NCI-H146 treated with DMSO at 0.1 percent for 48 hours (cell line): ENCODE measurements at regions not wholly inside any gene's neighbourhood (a gene's known extent, or its start where the extent isn't known, plus 50 kb on each side); places are given as distances from the start of the nearest gene placed in this dataset.

Source experiments
- DNase-seq: peaks from one replicate; lab custom pipeline; 2025; ENCODE audit not compliant: unreplicated experiment; lab: John Stamatoyannopoulos, UW

DNA sequence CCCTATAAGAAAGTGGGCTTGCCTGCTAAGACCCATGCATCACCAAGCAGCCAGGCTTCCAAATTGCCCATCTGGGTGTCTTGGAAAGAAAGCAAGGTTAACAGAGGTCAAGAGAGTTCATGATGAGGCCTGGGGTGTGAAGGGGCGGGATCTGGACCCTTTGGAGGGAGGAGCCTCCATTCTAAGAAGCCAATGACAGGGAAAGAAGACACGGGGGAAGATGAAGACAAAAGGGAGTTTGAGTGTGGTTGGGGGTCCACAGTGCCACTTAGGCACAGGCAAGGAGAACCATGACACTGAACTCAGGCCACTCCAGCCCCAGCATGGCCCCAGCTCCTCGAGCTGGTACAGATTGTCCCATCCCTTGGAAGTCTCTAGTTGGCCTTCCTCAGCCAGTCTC lies 350.2 kb upstream of the TSHZ3 start:
- DNase-seq: no peak

DNA sequence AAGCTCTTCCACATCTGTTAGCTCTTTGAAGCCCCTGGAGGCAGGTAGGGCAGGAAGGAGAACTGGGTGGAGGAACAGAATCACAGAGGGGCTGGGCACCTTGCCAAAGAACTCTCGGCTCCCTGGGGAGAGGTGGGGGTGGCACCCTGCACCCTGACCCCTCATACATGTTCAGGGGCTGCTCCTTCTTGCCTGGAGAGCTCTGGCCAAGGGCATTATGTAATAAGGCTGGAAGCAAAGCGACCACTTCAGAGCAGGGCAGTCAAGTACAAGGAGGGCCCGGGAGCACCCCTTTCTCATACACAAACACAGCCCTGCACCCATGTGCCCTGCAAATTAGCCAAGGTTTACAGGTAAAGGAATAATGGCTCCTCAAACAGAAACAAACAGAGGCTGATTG lies 351.9 kb upstream of the TSHZ3 start:
- DNase-seq: no peak

DNA sequence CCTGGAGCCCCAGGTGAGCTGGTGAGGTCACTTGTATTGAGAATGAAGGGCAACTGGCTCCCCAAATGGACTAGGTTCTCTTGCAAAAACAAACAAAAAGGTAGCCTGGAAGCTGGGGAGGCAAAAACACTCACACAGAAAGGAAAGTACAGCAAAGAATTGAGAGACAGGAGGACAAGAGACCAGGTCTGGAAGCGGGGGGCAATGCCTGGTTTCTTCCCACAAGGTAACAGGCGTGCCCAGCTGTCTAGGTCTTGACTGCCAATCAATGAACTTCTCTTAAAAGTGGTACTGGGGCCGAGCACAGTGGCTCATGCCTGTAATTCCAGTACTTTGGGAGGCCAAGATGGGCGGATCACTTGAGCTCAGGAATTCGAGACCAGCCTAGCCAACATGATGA lies 356.4 kb upstream of the TSHZ3 start:
- DNase-seq: no peak

DNA sequence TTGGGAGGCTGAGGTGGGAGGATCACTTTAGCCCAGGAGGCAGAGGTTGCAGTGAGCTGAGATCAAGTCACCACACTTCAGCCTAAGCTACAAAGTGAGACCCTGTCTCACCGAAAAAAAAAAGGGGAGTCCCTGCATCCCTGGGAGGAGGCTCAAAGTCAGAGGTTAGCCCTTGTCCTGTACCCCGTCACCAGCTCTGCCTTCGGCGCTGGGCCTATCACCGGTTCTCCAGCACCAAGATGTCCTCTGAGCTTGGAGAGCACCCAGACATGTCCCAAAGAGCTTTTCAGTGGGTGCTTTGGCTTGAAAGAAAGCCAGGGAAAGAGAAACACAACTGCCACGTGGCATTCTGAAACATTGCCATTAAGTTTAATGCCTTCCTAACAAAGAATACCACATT lies 356.9 kb upstream of the TSHZ3 start:
- DNase-seq: no peak

DNA sequence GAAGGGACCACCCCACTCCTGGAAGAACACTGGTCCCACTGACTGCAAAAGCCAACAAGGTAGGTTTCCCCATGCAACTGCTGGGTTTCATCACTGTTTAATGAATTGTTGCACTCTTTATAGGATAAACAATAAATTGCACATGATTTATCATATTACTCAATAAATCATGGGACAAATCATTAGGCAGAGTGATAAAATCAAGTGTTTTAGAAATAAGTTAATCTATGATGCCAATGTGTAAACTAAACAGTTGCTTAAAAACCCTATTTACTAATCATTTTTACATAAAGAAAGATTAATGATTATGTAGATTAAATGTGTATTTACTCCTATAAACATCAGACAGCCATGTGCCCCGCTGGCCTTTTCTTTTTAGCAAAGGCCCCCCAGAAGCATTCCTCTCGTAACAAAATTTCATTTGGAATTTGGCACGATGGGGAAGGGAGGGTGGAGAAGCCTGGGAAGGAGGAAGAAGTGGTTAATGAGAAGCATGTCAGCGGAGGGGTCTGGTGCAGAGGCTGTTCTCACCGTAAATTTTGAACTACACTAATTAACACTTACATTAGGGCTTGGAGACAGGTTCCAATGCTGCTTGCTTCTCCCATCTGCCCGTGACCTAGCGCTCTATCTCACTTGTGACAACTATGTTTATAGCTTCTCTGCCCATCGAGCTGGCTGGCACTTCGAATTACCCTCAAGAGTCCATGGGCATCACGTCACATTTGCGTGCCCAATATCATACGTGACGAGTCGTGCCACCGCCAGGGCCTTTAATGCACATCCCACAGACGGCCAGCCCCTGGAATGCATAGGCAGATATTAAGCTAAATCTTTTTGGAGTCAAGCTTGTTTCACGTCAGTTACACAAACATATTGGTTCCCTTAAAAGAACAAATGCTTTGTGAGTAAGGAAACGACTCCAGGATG lies 357.7 kb upstream of the TSHZ3 start:
- no peak for DNase-seq

DNA sequence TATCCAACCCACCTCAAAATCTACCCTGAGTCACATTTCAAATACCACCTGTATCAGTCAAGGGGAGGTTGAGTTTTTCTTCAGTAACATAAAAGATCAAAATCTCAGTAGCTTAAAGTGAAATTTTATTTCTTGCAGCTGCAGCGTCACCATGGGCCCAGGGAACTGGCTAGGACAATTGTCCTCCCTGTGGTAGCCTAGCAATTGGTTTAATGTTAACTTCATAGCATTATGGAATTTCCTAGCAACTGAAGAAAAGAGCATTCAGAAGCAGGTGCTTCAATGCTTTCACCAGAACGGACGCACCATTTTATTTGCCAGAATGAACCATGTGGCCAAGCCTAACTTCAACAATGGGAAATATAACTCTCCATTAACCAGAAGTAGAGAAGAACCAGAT lies 359.3 kb upstream of the TSHZ3 start:
- DNase-seq: no peak

DNA sequence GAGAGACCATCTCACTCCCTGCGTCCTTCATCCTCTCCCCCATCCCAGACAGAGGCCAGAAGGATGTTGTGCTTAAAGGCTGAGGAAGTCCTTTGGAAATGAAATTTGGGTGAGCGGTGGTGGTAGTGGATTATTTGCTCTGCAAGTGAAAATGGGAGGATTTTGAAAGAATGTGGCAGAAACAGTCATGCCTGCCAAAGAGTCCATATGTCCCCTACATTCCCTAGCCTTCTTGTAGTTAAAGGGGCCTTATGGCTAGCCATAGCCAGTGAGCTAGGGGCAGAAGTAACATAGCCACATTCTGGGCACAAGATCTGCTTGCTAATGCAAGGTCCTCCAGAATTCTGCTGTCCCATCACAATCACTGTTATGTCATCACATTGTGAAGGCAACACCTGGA lies 360.2 kb upstream of the TSHZ3 start:
- DNase-seq: no peak

DNA sequence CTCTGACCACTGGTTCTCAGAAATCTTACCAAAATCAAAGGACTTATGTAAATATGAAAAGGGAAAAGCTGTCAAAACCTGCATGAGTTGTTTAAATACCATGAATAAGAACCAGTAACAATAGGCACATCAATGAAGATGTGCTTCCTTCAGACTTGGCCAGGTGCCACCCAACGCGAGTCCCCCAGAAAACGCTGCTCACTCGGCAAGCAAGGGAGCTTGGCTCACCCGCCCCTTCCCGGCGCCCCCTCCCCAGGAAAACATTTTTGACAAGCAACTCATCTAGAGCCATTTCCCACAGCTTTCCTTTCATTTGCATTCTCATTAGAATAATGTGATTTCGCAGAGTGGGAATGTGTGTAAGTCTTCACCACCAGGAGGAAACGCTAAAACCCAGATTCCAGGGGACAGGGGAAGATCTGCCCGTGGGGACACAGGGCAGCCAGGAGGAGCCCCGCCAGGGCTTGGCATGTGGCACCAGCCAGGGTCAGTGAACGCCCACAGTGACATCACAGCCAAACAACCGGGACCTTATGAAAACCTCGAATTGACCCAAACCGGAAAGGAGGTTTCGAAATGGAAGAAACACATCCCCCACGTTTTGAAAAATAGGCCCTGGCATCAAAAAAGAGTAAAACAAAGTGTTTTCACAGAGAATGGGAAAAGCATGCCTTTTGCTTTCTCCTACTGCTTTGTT lies 366.2 kb upstream of the TSHZ3 start:
- DNase-seq: no peak

DNA sequence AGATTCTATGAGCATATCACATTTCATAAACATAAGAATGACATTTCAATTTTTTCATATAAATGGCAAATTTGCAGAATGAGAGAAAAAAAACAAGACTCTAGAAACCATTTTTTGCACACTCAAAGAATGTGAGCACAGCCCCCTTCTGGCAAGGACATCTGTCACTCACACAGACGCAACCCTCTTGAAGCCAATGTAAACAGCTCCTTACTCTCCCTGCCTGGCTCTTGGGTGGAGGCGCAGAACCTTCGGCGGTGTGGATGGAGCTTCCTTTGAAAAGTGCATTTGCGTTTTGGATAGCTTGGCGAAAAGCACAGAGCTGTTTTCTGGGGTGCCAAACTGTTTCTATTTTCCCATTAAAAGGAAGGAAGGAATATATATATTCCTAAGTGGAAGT lies 367.6 kb upstream of the TSHZ3 start:
- no peak for DNase-seq

DNA sequence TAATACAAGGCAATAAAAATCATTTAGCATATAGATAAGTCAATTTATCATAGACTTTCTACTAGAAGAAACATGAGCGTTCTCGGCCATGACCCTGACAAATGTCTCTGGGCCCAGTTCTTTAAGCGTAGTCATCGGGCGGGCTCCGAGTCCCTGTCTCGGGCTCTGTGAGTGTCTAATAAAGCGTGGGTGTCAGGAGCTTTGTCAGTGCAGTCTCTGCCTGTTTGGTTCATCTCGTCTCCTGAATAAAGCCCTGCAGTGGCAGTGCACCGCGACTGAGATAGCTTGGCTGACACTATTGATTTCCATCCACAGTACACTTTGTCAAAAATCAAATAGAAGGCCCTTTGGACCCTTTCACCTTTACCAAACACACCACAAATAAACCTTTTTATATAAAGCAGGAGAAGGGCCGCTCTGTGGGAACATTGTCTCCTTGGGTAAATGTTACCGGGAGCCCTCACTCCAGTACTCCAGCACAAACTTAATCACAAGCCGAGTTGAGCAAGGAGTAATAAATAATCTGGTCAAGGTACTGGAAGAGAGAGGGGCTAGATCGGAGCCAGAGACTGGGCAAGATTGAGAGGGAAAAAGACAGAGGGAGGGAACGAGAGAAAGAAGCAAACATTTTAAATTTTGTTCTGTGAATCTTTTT lies 368.2 kb upstream of the TSHZ3 start:
- DNase-seq: no peak

DNA sequence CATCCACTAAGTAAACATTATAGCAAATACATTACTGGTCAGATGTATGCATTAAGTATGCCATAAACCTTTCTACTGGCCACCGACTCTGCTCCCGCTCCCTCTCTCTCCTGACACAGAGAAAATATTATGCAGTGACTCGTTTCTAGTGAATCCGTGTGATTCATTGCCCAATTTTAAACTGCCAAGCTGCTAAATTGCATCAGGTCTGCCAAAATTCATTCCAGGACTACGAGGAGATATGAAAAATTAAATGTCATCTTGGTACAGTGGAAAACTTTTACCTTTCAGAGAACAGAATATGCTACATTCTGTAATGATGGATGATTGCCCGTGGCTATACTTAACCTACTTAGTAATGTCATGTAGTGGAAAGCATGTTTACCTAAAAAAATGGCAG lies 368.8 kb upstream of the TSHZ3 start:
- DNase-seq: no peak

DNA sequence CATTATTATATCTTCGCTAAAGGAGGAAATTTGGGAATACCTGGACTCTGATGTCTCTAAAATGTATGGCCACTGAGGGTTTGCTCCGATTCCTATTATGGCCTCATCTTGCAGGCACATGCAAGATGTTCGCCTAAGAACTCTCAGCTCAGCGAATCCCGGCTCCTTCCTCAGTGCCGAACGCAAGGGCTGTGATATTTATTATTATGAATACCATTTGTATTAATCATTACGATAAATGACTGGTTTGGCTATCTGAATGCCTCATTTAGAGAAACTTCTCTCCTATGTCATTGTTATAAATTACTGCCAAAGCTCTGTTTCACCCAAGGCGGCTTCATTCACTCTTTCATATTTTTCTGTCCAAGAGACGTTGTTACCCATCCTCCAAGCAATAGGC lies 369.7 kb upstream of the TSHZ3 start:
- no peak for DNase-seq

DNA sequence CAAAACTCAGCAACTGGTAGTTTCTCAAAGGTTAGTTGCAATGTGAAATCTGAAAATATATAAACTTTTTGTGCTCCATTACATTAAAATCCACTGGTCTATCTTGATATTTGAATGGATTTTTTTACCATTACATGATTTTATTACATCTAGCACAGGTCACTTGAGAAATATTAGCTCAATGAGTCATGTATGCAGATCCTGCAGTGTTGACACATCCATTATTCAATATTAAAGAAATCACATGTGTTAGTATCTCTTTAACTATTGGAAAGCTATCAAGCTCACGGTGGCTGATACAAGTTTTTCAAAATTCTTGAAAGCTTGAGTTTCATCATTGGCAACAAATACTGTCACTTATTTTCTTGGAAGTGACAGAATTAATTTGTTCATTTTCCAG lies 373.9 kb upstream of the TSHZ3 start:
- no peak for DNase-seq

DNA sequence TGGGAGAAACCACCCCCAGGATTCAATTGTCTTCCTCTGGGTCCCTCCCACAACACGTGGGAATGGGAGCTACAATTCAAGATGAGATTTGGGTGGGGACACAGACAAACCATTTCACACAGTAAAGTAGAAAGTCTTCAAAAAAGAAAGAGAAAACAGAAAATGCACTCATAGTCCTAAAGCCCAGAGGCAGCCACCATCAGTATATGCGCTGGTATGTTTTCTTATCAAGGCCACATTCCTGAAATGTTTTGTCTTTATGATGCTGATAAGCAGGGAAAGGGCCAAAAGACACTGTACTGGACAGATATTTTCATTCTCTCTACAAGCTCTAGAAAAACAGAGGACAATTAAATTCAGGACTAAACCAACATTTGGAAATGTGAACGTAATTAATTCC lies 375.8 kb upstream of the TSHZ3 start:
- DNase-seq: no peak

DNA sequence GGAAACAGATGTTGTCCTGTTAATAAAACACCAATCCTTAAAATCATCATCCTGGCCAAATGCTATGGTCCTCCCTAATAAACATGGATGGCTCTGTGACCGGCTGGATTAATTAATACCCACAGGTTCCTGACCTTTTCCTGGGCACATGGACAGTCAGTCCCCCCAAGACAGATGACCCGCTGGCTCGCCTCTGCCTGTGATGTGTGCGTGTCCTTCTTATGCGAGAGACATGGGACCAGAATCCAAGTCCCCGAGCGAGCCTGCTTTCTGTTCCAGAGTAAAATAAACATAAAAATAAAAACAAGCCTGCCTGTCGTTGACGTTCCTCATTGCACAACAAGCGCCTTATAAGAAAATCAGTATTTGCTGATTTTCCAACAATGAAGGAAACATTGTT lies 378.3 kb upstream of the TSHZ3 start:
- DNase-seq: no peak

DNA sequence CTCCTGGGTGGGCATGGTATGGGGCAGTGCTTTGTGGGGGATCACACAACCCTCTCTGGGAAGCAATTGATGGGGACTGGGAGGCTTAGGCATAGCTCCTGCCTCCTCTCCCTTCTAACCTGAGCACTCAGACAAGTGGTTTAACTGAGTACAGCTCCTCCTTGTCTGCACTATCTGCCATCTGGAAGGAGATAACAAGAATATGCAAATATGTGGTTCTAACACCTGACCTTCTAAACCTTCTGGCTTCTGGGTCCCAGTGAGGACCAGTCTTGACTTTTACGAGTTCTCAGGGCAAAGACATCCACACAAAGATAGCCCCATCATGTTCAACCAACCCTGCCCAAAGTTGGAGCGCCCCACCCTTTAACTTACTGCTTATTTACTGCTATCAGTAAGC lies 381.0 kb upstream of the TSHZ3 start:
- DNase-seq: no peak

DNA sequence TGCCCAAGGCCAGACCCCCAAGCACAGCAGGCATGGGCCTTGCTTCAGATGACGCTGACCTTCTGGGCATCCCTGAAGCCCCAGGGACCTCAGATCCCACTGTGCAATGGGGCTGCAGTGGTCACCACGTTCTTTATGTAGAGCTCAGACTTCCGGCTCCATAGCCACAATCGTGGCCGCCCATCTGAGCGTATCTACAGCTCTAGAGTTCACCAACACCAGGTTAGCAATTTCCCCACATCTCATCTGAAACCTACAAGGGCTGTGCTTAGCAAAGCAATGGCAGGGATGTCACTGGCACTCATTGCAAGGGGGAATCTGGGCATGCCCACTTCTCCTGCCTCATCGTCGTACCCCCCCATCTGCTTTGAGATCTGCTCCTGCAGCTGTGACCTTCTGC lies 384.4 kb upstream of the TSHZ3 start:
- no peak for DNase-seq

DNA sequence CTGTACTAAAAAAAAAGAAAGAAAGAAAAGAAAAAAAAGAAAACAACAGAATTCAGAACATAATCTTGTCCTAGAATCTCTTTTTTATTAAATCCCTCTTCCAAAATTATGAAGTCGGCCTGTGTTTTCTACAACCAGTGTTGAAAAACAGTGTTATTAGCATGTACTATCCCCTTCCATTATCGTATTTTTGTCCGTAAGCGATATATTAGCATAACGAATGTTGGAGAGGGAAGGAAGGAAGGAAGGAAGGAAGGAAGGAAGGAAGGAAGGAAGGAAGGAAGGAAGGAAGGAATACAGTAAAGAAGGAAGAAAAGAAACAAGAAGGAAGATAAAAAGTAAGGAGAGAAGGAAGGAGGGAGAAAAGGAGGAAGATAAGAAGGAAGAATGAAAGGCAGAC lies 393.0 kb upstream of the TSHZ3 start:
- no peak for DNase-seq

DNA sequence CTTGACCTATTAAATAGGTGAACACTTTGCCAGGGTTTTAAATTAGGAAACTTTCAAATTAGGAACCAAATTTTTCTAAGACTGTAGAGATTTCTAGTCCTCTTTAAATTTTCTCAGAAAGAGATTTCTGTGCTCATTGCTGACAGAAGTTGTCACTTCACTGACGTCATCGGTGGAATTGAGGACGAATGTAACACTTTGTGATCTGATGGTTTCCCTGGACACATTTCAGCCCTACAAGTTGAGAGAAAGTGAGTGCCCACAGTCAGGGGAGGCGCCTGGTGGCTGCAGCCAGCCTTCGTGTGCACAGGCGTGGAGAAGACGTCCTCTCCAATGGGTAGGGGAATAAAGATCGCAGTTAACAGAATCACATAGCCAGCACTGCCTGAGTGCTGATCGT lies 396.5 kb upstream of the TSHZ3 start:
- DNase-seq: no peak

DNA sequence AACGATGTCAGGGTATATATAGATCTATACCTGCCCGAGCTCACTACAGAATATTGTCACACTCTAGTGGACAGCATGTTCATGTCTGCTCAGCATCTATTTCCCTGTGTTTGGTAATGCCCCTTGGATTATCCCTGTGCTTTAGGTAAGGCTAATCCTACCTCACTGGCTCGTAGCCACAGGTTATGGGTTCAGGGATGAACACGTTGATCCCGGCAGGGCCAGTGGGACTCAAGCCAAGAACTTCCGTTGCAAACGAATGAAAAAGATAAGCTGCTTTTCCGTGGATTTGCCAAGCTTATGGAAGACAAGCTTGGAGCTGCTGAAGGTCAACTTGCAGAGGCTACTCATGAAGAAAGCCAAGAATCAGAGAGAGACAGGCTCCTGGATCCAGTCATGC lies 400.0 kb upstream of the TSHZ3 start:
- no peak for DNase-seq

DNA sequence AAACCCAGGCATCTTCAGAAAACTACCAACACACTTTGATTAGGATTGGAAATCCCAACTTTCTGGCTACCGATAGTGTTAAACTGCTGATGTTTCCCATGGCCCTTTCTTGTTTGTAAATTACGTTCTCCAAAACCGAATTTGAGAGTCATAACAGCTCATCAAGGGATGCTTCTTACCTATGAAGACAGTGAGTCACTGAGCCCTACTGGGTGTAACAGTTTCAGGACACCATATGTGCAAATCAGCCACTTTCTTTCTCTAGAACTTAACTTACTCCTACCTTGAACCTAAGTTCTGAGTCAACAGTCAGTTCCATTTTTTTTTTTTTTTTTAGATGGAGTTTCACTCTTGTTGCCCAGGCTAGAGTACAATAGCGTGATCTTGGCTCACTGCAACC lies 410.1 kb upstream of the TSHZ3 start:
- DNase-seq: no peak

DNA sequence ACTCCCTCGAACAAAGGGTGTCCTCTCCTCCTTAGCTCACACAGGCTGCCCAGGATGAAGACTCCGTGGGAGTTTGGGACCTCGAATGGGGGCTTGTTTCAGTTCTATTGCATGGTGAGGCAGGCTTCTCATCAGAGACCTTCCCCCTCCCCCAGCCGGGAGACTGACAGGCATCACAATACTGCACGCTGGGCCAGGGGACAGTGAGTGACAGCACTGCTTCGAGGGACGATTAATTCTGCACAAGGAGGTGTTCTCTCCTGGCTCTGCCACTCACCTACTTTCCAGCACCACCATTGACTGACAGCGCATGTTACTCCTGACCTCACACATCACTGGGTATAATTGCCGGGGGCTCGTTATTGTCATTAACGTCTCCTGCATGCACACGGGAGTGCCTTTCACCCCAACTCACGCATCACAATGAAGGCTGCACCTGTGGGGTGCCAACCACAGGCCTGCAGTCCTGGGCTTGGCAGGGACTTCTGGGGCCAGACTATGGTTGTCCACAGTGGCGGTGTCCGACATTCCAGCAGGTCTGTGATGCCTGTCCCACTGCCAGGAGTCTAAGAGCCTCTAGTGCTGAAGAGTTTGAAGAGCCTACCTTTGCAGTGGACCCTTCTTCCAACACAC lies 412.2 kb upstream of the TSHZ3 start:
- no peak for DNase-seq
